Neural progenitor cell (in vitro differentiated cells): ENCODE measurements at regions not wholly inside any gene's neighbourhood (a gene's known extent, or its start where the extent isn't known, plus 50 kb on each side); places are given as distances from the start of the nearest gene placed in this dataset.

Source experiments
- DNase-seq: peaks from one replicate; pipeline ENCODE4 v3.0.0-alpha.2; 2016; ENCODE audit warnings: low spot score
- H2AFZ ChIP-seq: fragments of 200-600 bp; sonication (generic); replicated peaks from 2 replicates; pipeline ENCODE4 v1.6.1; 2016; ENCODE audit warnings: antibody characterized with exemption
- H3F3A ChIP-seq: fragments of 200-600 bp; sonication (generic); 2 replicates; pipeline ENCODE4 v1.6.1; 2016; ENCODE audit warnings: antibody characterized with exemption, low read depth
- H3K27ac ChIP-seq: fragments of 200-600 bp; sonication (generic); 2 replicates; pipeline ENCODE4 v1.5.1; 2016; ENCODE audit warnings: mild to moderate bottlenecking
- H3K27me3 ChIP-seq: fragments of 200-600 bp; sonication (generic); 2 replicates; pipeline ENCODE4 v1.6.1; 2016; ENCODE audit warnings: mild to moderate bottlenecking, moderate library complexity
- H3K36me3 ChIP-seq: fragments of 200-600 bp; sonication (generic); 2 replicates; pipeline ENCODE4 v1.5.1; 2016
- H3K4me1 ChIP-seq: fragments of 200-600 bp; sonication (generic); 2 replicates; pipeline ENCODE4 v1.6.1; 2016; ENCODE audit warnings: mixed run types
- H3K4me2 ChIP-seq: fragments of 200-600 bp; sonication (generic); 2 replicates; pipeline ENCODE4 v1.6.1; 2016
- H3K4me3 ChIP-seq: fragments of 200-600 bp; sonication (generic); 2 replicates; pipeline ENCODE4 v1.5.1; 2016
- H3K79me2 ChIP-seq: fragments of 200-600 bp; sonication (generic); 2 replicates; pipeline ENCODE4 v1.6.1; 2016; ENCODE audit warnings: low read depth
- H3K9ac ChIP-seq: fragments of 200-600 bp; sonication (generic); 2 replicates; pipeline ENCODE4 v1.6.1; 2016
- H3K9me3 ChIP-seq: fragments of 200-600 bp; sonication (generic); 2 replicates; pipeline ENCODE4 v1.5.1; 2016; ENCODE audit warnings: low read depth
- H4K20me1 ChIP-seq: fragments of 200-600 bp; sonication (generic); 2 replicates; pipeline ENCODE4 v1.6.1; 2016; ENCODE audit warnings: low read depth
- H3K27ac Mint-ChIP-seq: 3 replicates; pipeline ENCODE4 v1.8.0; 2021; ENCODE audit warnings: mixed read lengths
- H3K27me3 Mint-ChIP-seq: 2 replicates; pipeline ENCODE4 v1.8.0; 2022; ENCODE audit warnings: low read depth, mild to moderate bottlenecking, inconsistent platforms, moderate library complexity, mixed read lengths; ENCODE audit not compliant: insufficient read depth
- H3K36me3 Mint-ChIP-seq: 3 replicates; pipeline ENCODE4 v1.8.0; 2021; ENCODE audit warnings: mixed read lengths
- H3K4me1 Mint-ChIP-seq: 3 replicates; pipeline ENCODE4 v1.8.0; 2021; ENCODE audit warnings: mixed read lengths
- H3K4me3 Mint-ChIP-seq: 3 replicates; pipeline ENCODE4 v1.8.0; 2021; ENCODE audit warnings: mild to moderate bottlenecking, moderate library complexity, mixed read lengths
- H3K9me3 Mint-ChIP-seq: 3 replicates; pipeline ENCODE4 v1.8.0; 2020; ENCODE audit warnings: mixed read lengths
- CTCF ChIP-seq: fragments of 200-600 bp; sonication (generic); IDR thresholded peaks from 2 replicates; pipeline ENCODE4 v1.5.1; 2017; ENCODE audit warnings: antibody characterized with exemption, mild to moderate bottlenecking
- EZH2 ChIP-seq: fragments of 200-600 bp; sonication (generic); IDR thresholded peaks from 2 replicates; pipeline ENCODE4 v1.6.1; 2017; ENCODE audit warnings: antibody characterized with exemption, mild to moderate bottlenecking, moderate library complexity
- EZH2phosphoT487 ChIP-seq: fragments of 200-600 bp; sonication (generic); IDR thresholded peaks from 2 replicates; pipeline ENCODE4 v1.6.1; 2017; ENCODE audit warnings: antibody characterized with exemption

GRCh38 chr6:40782355-40782754 is 195.2 kb upstream of the LRFN2 start:
- no peak for TF ChIP-seq CTCF
- no peak for TF ChIP-seq EZH2
- TF ChIP-seq EZH2phosphoT487: no peak
- H3K4me2 ChIP-seq: no peak overlapping the region
- Mint-ChIP-seq H3K4me3 (no peak overlapping the region), H3K27me3 (peaks cover 5% of the 10 kb centered on the region), H3K36me3 (no peaks in the 10 kb centered on the region), H3K4me1 (no peaks in the 10 kb centered on the region), H3K9me3 (no peaks in the 10 kb centered on the region), H3K27ac (no peak overlapping the region)
- H3K4me1 ChIP-seq: no peaks in the 10 kb centered on the region
- no peak overlapping the region for H3K4me3 ChIP-seq
- no peak overlapping the region for H3K27ac ChIP-seq
- H3K79me2 ChIP-seq: no peaks in the 10 kb centered on the region
- H3F3A ChIP-seq: no peaks in the 10 kb centered on the region
- H3K36me3 ChIP-seq: no peaks in the 10 kb centered on the region
- H3K9ac ChIP-seq: no peak overlapping the region
- no peaks in the 10 kb centered on the region for H4K20me1 ChIP-seq
- no peaks in the 10 kb centered on the region for H3K9me3 ChIP-seq
- no peak for DNase-seq
- H3K27me3 ChIP-seq: peaks cover 4% of the 10 kb centered on the region
- no peak overlapping the region for H2AFZ ChIP-seq

GRCh38 chr6:40780637-40781036 is 193.5 kb upstream of the LRFN2 start:
- no peaks in the 10 kb centered on the region for H3K9me3 ChIP-seq
- Mint-ChIP-seq H3K4me1 (no peaks in the 10 kb centered on the region), H3K27ac (no peak overlapping the region), H3K36me3 (no peaks in the 10 kb centered on the region), H3K27me3 (no peaks in the 10 kb centered on the region), H3K4me3 (no peak overlapping the region), H3K9me3 (no peaks in the 10 kb centered on the region)
- TF ChIP-seq EZH2phosphoT487: no peak
- no peak for TF ChIP-seq CTCF
- no peak for TF ChIP-seq EZH2
- no peaks in the 10 kb centered on the region for H3F3A ChIP-seq
- no peaks in the 10 kb centered on the region for H4K20me1 ChIP-seq
- H3K9ac ChIP-seq: no peak overlapping the region
- H3K4me2 ChIP-seq: no peak overlapping the region
- no peak overlapping the region for H3K4me3 ChIP-seq
- no peak overlapping the region for H3K27ac ChIP-seq
- no peaks in the 10 kb centered on the region for H3K79me2 ChIP-seq
- H2AFZ ChIP-seq: no peak overlapping the region
- no peak for DNase-seq
- no peaks in the 10 kb centered on the region for H3K36me3 ChIP-seq
- peaks cover 4% of the 10 kb centered on the region for H3K27me3 ChIP-seq
- H3K4me1 ChIP-seq: no peaks in the 10 kb centered on the region

GRCh38 chr6:40779409-40779808 is 192.2 kb upstream of the LRFN2 start:
- Histone ChIP-seq H3K4me2 (no peak overlapping the region), H3K9ac (no peak overlapping the region), H3K9me3 (no peaks in the 10 kb centered on the region), H2AFZ (no peak overlapping the region), H3K27ac (no peak overlapping the region), H3F3A (no peaks in the 10 kb centered on the region), H3K36me3 (no peaks in the 10 kb centered on the region), H3K4me3 (no peak overlapping the region), H3K27me3 (no peaks in the 10 kb centered on the region), H3K4me1 (no peaks in the 10 kb centered on the region), H3K79me2 (no peaks in the 10 kb centered on the region), H4K20me1 (no peaks in the 10 kb centered on the region)
- Mint-ChIP-seq H3K4me3 (no peak overlapping the region), H3K9me3 (no peaks in the 10 kb centered on the region), H3K27me3 (peaks cover 3% of the 10 kb centered on the region), H3K4me1 (no peaks in the 10 kb centered on the region), H3K27ac (no peak overlapping the region), H3K36me3 (no peaks in the 10 kb centered on the region)
- TF ChIP-seq EZH2: no peak
- TF ChIP-seq CTCF: no peak
- no peak for TF ChIP-seq EZH2phosphoT487
- no peak for DNase-seq

- TF ChIP-seq EZH2phosphoT487 (no peak), EZH2 (no peak), CTCF (no peak)
Observed at GRCh38 chr6:40778918-40779317, 191.8 kb upstream of the LRFN2 start.

More at GRCh38 chr6:40778918-40779317, 191.8 kb upstream of the LRFN2 start:
- no peak overlapping the region for H3K4me3 Mint-ChIP-seq
- no peaks in the 10 kb centered on the region for H3K9me3 ChIP-seq
- H3K9ac ChIP-seq: no peak overlapping the region
- no peak overlapping the region for H2AFZ ChIP-seq
- H3K27me3 ChIP-seq: no peaks in the 10 kb centered on the region
- H3K36me3 ChIP-seq: no peaks in the 10 kb centered on the region
- H3K27ac Mint-ChIP-seq: no peak overlapping the region
- H3K4me1 ChIP-seq: no peaks in the 10 kb centered on the region
- no peaks in the 10 kb centered on the region for H3K9me3 Mint-ChIP-seq
- no peak for DNase-seq
- H3K4me2 ChIP-seq: no peak overlapping the region
- no peaks in the 10 kb centered on the region for H3K4me1 Mint-ChIP-seq
- H4K20me1 ChIP-seq: no peaks in the 10 kb centered on the region
- H3K36me3 Mint-ChIP-seq: no peaks in the 10 kb centered on the region
- peaks cover 3% of the 10 kb centered on the region for H3K27me3 Mint-ChIP-seq
- no peak overlapping the region for H3K27ac ChIP-seq
- H3F3A ChIP-seq: no peaks in the 10 kb centered on the region
- H3K79me2 ChIP-seq: no peaks in the 10 kb centered on the region
- no peak overlapping the region for H3K4me3 ChIP-seq
